RWPE2 (cell line): ENCODE measurements at regions not wholly inside any gene's neighbourhood (a gene's known extent, or its start where the extent isn't known, plus 50 kb on each side); places are given as distances from the start of the nearest gene placed in this dataset.
A peak's percentile ranks its signal among the peaks of the same experiment; 100 is the strongest.

ENCODE experiments used
- ATAC-seq: fragments of 200-7000 bp; cut with Tn5 transposase; 3 replicates; pipeline ENCODE4 v1.9.1; 2021; ENCODE audit warnings: low read depth
- DNase-seq: peaks from one replicate; pipeline ENCODE4 v3.0.0-alpha.2; 2020; ENCODE audit warnings: low spot score
- H3K27ac ChIP-seq: fragments of 450-650 bp; 2 replicates; pipeline ENCODE4 v1.5.1; 2017; ENCODE audit warnings: mild to moderate bottlenecking; ENCODE audit not compliant: poor library complexity, severe bottlenecking
- H3K27me3 ChIP-seq: fragments of 250-450 bp; sonication (Bioruptor Pico); 2 replicates; pipeline ENCODE4 v1.5.1; 2021; ENCODE audit warnings: mild to moderate bottlenecking, moderate library complexity; ENCODE audit not compliant: insufficient read depth, poor library complexity, severe bottlenecking
- H3K36me3 ChIP-seq: fragments of 250-450 bp; sonication (Bioruptor Pico); 2 replicates; pipeline ENCODE4 v1.5.1; 2020; ENCODE audit warnings: low read depth, mild to moderate bottlenecking, moderate library complexity
- H3K4me1 ChIP-seq: fragments of 250-450 bp; sonication (Bioruptor Pico); 2 replicates; pipeline ENCODE4 v1.5.1; 2021; ENCODE audit warnings: mild to moderate bottlenecking, moderate library complexity; ENCODE audit not compliant: insufficient read depth, poor library complexity, severe bottlenecking
- H3K4me3 ChIP-seq: fragments of 250-450 bp; sonication (Bioruptor Pico); 2 replicates; pipeline ENCODE4 v1.5.1; 2021; ENCODE audit warnings: mild to moderate bottlenecking, moderate library complexity; ENCODE audit not compliant: severe bottlenecking
- H3K9me3 ChIP-seq: fragments of 250-450 bp; sonication (Bioruptor Pico); 2 replicates; pipeline ENCODE4 v1.5.1; 2021; ENCODE audit warnings: mild to moderate bottlenecking, moderate library complexity; ENCODE audit not compliant: severe bottlenecking
- CTCF ChIP-seq: fragments of 450-650 bp; IDR thresholded peaks from one replicate; pipeline ENCODE4 v1.5.1; 2017; ENCODE audit warnings: mild to moderate bottlenecking, moderate library complexity; ENCODE audit not compliant: poor library complexity, severe bottlenecking

DNA sequence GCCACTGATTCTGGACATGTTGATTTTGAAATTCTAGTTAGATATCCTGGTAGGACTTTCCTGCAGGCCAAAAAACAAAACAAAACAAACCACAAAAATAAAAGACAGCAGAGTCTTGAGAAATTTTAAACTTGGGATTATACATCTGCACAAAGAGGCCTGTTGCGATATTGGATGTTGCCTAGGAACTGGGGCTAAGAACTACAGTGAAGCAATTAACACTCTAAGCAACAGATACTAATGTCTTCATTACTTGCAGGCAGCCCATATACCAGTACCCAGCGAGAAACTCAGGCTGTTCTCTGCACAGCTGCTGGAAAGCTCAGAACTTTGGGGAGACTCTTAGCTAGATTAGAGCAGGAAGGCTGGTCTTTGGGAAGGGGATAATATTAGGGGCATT is 69.1 kb upstream of the SCOC start:
- H3K4me3 ChIP-seq: no peak overlapping the region
- no peaks in the 10 kb centered on the region for H3K9me3 ChIP-seq
- DNase-seq: no peak
- ATAC-seq: no peak
- H3K27ac ChIP-seq: no peak overlapping the region
- H3K27me3 ChIP-seq: no peaks in the 10 kb centered on the region
- H3K36me3 ChIP-seq: no peaks in the 10 kb centered on the region
- H3K4me1 ChIP-seq: peaks cover 21% of the 10 kb centered on the region
- TF ChIP-seq CTCF: no peak

DNA sequence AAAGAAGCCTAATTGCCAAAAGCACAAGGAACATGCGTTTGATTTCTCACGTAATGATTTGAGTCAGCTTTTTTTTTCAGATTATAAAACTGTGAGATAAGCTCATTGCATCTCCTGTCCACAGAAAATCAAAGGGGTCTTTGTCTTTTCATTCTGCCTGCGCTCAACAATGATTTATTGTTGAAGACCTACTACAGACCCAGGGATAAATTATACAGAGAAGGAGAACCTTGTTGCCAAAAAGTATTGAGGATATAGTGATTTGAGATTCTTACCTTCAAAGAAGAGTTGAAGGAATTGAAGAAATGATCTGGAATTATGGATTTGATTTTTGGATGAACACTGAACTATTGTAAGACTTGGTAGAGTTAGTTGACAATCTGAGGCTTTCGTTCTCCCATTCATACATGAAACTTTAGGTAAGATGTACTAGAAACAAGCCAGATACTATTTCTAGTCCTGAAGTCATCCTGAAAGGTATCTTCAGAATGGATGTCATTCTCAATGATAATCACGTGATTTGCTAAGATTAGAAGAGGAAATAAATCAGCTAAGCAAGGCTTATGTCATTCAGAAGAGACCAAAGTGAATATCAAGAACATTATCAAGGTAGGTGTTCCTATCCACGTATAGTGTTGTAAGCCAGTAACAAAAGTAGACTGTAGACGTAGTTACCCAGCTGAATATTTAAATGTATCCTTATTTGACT is 71.1 kb upstream of the SCOC start:
- no peaks in the 10 kb centered on the region for H3K9me3 ChIP-seq
- peaks cover 11% of the 10 kb centered on the region for H3K4me1 ChIP-seq
- TF ChIP-seq CTCF: no peak
- H3K36me3 ChIP-seq: no peaks in the 10 kb centered on the region
- no peak for ATAC-seq
- no peak overlapping the region for H3K27ac ChIP-seq
- H3K4me3 ChIP-seq: no peak overlapping the region
- no peak for DNase-seq
- H3K27me3 ChIP-seq: no peaks in the 10 kb centered on the region

DNA sequence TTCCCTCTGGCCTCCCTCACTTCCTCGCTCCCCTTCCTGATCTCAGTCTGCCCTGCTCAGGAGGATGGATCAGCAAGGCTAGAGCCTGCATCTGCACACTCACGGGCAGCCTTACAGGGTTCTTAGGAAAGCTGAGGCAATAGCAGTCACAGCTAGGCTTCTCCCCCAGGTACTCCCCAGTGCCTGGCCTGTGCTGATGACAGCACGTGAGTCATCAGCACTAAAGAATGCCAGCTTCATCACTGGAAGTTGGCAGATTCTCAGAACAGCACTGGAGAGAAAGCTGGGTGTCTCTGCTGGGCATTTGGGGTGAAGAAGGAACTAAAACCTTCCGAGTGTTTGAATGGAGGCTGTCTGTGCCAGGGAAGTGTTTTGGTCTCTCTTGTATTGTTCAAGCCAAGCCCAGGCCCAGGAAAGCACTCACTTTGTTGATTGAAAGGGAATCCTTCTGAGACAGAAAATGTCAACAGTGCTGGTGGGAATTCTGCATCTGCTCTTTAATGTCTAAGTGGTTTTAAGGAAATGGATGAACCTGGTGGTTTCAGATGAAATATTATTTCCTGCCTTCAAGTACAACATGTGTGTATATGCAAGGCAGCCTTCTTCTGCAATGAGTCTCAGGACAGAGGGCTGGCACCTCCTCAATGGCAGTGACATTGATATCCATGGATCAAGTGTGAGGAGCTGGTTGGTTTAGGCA is 73.0 kb upstream of the SCOC start:
- H3K9me3 ChIP-seq: no peaks in the 10 kb centered on the region
- no peaks in the 10 kb centered on the region for H3K36me3 ChIP-seq
- H3K27ac ChIP-seq: peak overlapping the region; percentile 8
- ATAC-seq (peak; percentile 89), DNase-seq (peak; percentile 74)
- H3K4me1 ChIP-seq: peaks cover 25% of the 10 kb centered on the region
- H3K27me3 ChIP-seq: no peaks in the 10 kb centered on the region
- no peak for TF ChIP-seq CTCF
- no peak overlapping the region for H3K4me3 ChIP-seq

- peaks cover 25% of the 10 kb centered on the region for H3K4me1 ChIP-seq
- H3K27ac ChIP-seq: no peak overlapping the region
- DNase-seq (no peak), ATAC-seq (no peak)
- no peaks in the 10 kb centered on the region for H3K36me3 ChIP-seq
- no peaks in the 10 kb centered on the region for H3K9me3 ChIP-seq
- H3K4me3 ChIP-seq: no peak overlapping the region
- H3K27me3 ChIP-seq: no peaks in the 10 kb centered on the region
- TF ChIP-seq CTCF: no peak
Observed at GRCh38 chr4:140298001-140298400, 75.4 kb upstream of the SCOC start.

DNA sequence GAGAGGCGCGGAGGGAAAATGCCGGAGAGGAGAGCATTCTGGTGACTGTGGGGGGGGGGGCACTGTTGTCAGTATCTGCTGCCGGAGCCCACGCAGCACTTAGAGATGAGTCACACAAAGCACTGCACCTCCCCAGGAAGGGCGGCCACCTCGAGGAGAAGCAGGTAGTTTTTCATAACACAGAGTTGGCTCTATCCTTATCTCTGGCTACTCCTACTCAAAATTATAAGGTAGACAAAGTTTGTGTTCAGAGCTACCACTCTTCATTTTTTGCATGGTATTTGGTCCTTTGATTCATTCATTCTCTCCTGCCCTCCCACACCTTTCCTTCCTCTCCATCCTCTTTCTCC is 76.2 kb upstream of the SCOC start:
- no peak for TF ChIP-seq CTCF
- peak; percentile 52 for ATAC-seq
- no peaks in the 10 kb centered on the region for H3K36me3 ChIP-seq
- H3K9me3 ChIP-seq: no peaks in the 10 kb centered on the region
- no peak for DNase-seq
- no peak overlapping the region for H3K4me3 ChIP-seq
- no peaks in the 10 kb centered on the region for H3K27me3 ChIP-seq
- H3K4me1 ChIP-seq: peaks cover 25% of the 10 kb centered on the region
- H3K27ac ChIP-seq: no peak overlapping the region
